Panc1 (cell line): ENCODE measurements at regions not wholly inside any gene's neighbourhood (a gene's known extent, or its start where the extent isn't known, plus 50 kb on each side); places are given as distances from the start of the nearest gene placed in this dataset.

Experiments used
- ATAC-seq: fragments of 200-7000 bp; cut with Tn5 transposase; 2 replicates; pipeline ENCODE4 v1.9.1; 2020; ENCODE audit warnings: mild to moderate bottlenecking, moderate library complexity
- BruUV-seq: library from RNA; stranded (reverse); fragments of 400-500 nt; replicated peaks from 2 replicates; lab custom pipeline; 2021; lab: Mats Ljungman, UMichigan
- CTCF ChIA-PET: fragments of 300-600 bp; sonication (Branson Sonifier 250); formaldehyde crosslinking; loops from one replicate; lab custom pipeline; 2022; ENCODE audit warnings: antibody characterized with exemption; lab: Charles Lee
- POLR2A ChIA-PET: fragments of 300-600 bp; sonication (Branson Sonifier 250); formaldehyde crosslinking; loops from one replicate; lab custom pipeline; 2022; ENCODE audit warnings: antibody characterized with exemption; lab: Charles Lee
- DNase-seq: peaks from one replicate; pipeline ENCODE4 v3.0.0-alpha.2; 2010; ENCODE audit warnings: low read depth, low spot score
- H3K27ac ChIP-seq: 2 replicates; pipeline ENCODE4 v1.5.1; 2011; ENCODE audit warnings: mild to moderate bottlenecking, low read length, inconsistent platforms
- H3K27me3 ChIP-seq: fragments of 200-500 bp; sonication (Bioruptor generic); 2 replicates; pipeline ENCODE4 v1.6.0; 2014; ENCODE audit warnings: low read length, inconsistent platforms; ENCODE audit not compliant: control insufficient read depth, insufficient read depth
- H3K36me3 ChIP-seq: fragments of 200-500 bp; sonication (Bioruptor generic); 2 replicates; pipeline ENCODE4 v1.5.1; 2014; ENCODE audit warnings: inconsistent platforms, mild to moderate bottlenecking, low read length, moderate library complexity; ENCODE audit not compliant: control insufficient read depth, insufficient read depth
- H3K4me1 ChIP-seq: 2 replicates; pipeline ENCODE4 v1.5.1; 2011; ENCODE audit warnings: inconsistent platforms, mild to moderate bottlenecking, low read length, moderate library complexity; ENCODE audit not compliant: control insufficient read depth, insufficient read depth
- H3K4me3 ChIP-seq, 2 experiments: 2 replicates each; pipeline ENCODE4 v1.5.1; 2011 to 2012; ENCODE audit warnings: low read depth in 2 of 2, low read length in 2 of 2, mild to moderate bottlenecking in 2 of 2, inconsistent platforms in 1 of 2, moderate library complexity in 1 of 2
- H3K9me3 ChIP-seq: fragments of 200-500 bp; sonication (Bioruptor generic); 2 replicates; pipeline ENCODE4 v1.5.1; 2014; ENCODE audit warnings: low read depth, mild to moderate bottlenecking, inconsistent platforms, low read length, moderate library complexity; ENCODE audit not compliant: control insufficient read depth, insufficient read depth
- CTCF ChIP-seq: fragments of 450-650 bp; IDR thresholded peaks from 2 replicates; pipeline ENCODE4 v1.5.1; 2017; ENCODE audit warnings: mild to moderate bottlenecking
- POLR2AphosphoS5 ChIP-seq: IDR thresholded peaks from 2 replicates; pipeline ENCODE4 v1.6.1; 2012; ENCODE audit warnings: mild to moderate bottlenecking, low read depth, low read length, moderate library complexity
- REST ChIP-seq, 2 experiments: IDR thresholded peaks; 2 replicates each; pipeline ENCODE4 v1.6.1; 2011 to 2012; ENCODE audit warnings: low read depth in 2 of 2, control low read depth in 1 of 2, low read length in 1 of 2, mild to moderate bottlenecking in 1 of 2, moderate library complexity in 1 of 2; ENCODE audit not compliant: insufficient read depth in 1 of 2
- SIN3A ChIP-seq: IDR thresholded peaks from 2 replicates; pipeline ENCODE4 v1.6.1; 2012; ENCODE audit warnings: low read depth, mild to moderate bottlenecking, low read length, moderate library complexity, borderline replicate concordance; ENCODE audit not compliant: insufficient read depth
- TCF7L2 ChIP-seq: IDR thresholded peaks from 2 replicates; pipeline ENCODE4 v1.6.1; 2011; ENCODE audit warnings: mild to moderate bottlenecking, low read depth, low read length, inconsistent platforms
- in situ Hi-C: cut with HindIII; loops from 2 replicates; pipeline ENCODE4 v1.10.0; 2016; ENCODE audit warnings: low sequenced_read_pairs, low pct_unique_long_range_greater_than_20kb
- intact Hi-C: fragments of 100-400 bp; cut with micrococcal nuclease; formaldehyde crosslinking; loops from one replicate; pipeline ENCODE4 v1.10.0; 2022; ENCODE audit not compliant: unreplicated experiment

GRCh38 chr3:75042941-75043340 is 428.5 kb upstream of the CNTN3 start:
- ChIA-PET CTCF (no interaction called here), POLR2A (no interaction called here)
- TF ChIP-seq SIN3A (no peak), CTCF (no peak), POLR2AphosphoS5 (no peak), TCF7L2 (no peak), REST (IDR thresholded peaks at IDR 0.05; ENCODE audit: insufficient read depth in 1 of 2, low read depth in 2 of 2, low read length in 1 of 2) (no peak)
- intact Hi-C loops (no loop called here), in situ Hi-C loops (no loop called here)
- no peak overlapping the region for H3K27ac ChIP-seq
- DNase-seq, result no peak
- no peaks in the 10 kb centered on the region for H3K36me3 ChIP-seq
- H3K4me3 ChIP-seq, result no peak overlapping the region
- no peaks in the 10 kb centered on the region for H3K9me3 ChIP-seq
- H3K4me1 ChIP-seq, result no peaks in the 10 kb centered on the region
- BruUV-seq, result no TSS peak
- no peaks in the 10 kb centered on the region for H3K27me3 ChIP-seq
- no peak for ATAC-seq

- TF ChIP-seq TCF7L2 (no peak), REST (IDR thresholded peaks at IDR 0.05; ENCODE audit: insufficient read depth in 1 of 2, low read depth in 2 of 2, low read length in 1 of 2) (no peak), SIN3A (no peak), CTCF (no peak), POLR2AphosphoS5 (no peak)
- Histone ChIP-seq H3K27ac (no peak overlapping the region), H3K4me3 (no peak overlapping the region), H3K4me1 (no peaks in the 10 kb centered on the region), H3K27me3 (no peaks in the 10 kb centered on the region), H3K36me3 (no peaks in the 10 kb centered on the region), H3K9me3 (no peaks in the 10 kb centered on the region)
- BruUV-seq, result no TSS peak
- in situ Hi-C loops (no loop called here), intact Hi-C loops (no loop called here)
- POLR2A ChIA-PET, result no interaction called here
- CTCF ChIA-PET, result no interaction called here
- ATAC-seq (no peak), DNase-seq (no peak)
These were observed 434.2 kb upstream of the CNTN3 start for GRCh38 chr3:75048650-75049049.
